Fibroblast of lung (primary cell): ENCODE measurements at regions not wholly inside any gene's neighbourhood (a gene's known extent, or its start where the extent isn't known, plus 50 kb on each side); places are given as distances from the start of the nearest gene placed in this dataset.

Experiments used
- DNase-seq, 2 donors: peaks; one replicate each; pipeline versions ENCODE4 v3.0.0 to v3.0.0-alpha.2; 2010; ENCODE audit warnings: low read depth in 2 of 2
- H2AFZ ChIP-seq: 2 replicates; pipeline ENCODE4 v1.5.1; 2012; ENCODE audit warnings: low read length, control low read depth, inconsistent platforms
- H3K27ac ChIP-seq: 2 replicates; pipeline ENCODE4 v1.5.1; 2011; ENCODE audit warnings: low read length, control low read depth; ENCODE audit not compliant: insufficient read depth
- H3K27me3 ChIP-seq: 2 replicates; pipeline ENCODE4 v1.5.1; 2011; ENCODE audit warnings: mild to moderate bottlenecking, low read length; ENCODE audit not compliant: control insufficient read depth, insufficient read depth
- H3K36me3 ChIP-seq: 2 replicates; pipeline ENCODE4 v1.5.1; 2011; ENCODE audit warnings: low read length; ENCODE audit not compliant: control insufficient read depth, insufficient read depth
- H3K4me1 ChIP-seq: 2 replicates; pipeline ENCODE4 v1.5.1; 2011; ENCODE audit warnings: low read length; ENCODE audit not compliant: control insufficient read depth, insufficient read depth; ENCODE audit errors: extremely low read depth
- H3K4me2 ChIP-seq: 2 replicates; pipeline ENCODE4 v1.5.1; 2011; ENCODE audit warnings: low read length, control low read depth; ENCODE audit not compliant: insufficient read depth; ENCODE audit errors: extremely low read depth
- H3K4me3 ChIP-seq, 4 experiments: fragments of 200-600 bp in 1 of 4; sonication (generic) in 1 of 4; replicated peaks in 1 of 4; 2 replicates each; pipeline ENCODE4 v1.5.1; 2011 to 2016; ENCODE audit warnings: low read length in 4 of 4, low read depth in 3 of 4, mild to moderate bottlenecking in 3 of 4, control low read depth in 2 of 4, inconsistent platforms in 1 of 4, mixed read lengths in 1 of 4; ENCODE audit not compliant: insufficient read depth in 1 of 4; ENCODE audit errors: control extremely low read depth in 1 of 4
- H3K79me2 ChIP-seq: 2 replicates; pipeline ENCODE4 v1.5.1; 2012; ENCODE audit warnings: mild to moderate bottlenecking, low read length, inconsistent platforms; ENCODE audit not compliant: control insufficient read depth, insufficient read depth
- H3K9ac ChIP-seq: 2 replicates; pipeline ENCODE4 v1.5.1; 2011; ENCODE audit warnings: mild to moderate bottlenecking, low read length, control low read depth; ENCODE audit not compliant: insufficient read depth
- H3K9me3 ChIP-seq: 2 replicates; pipeline ENCODE4 v1.5.1; 2012; ENCODE audit warnings: low read depth, low read length; ENCODE audit not compliant: control insufficient read depth, insufficient read depth
- H4K20me1 ChIP-seq: 2 replicates; pipeline ENCODE4 v1.5.1; 2011; ENCODE audit warnings: low read length; ENCODE audit not compliant: control insufficient read depth, insufficient read depth; ENCODE audit errors: extremely low read depth
- EZH2 ChIP-seq: IDR thresholded peaks from 2 replicates; pipeline ENCODE4 v1.5.1; 2012; ENCODE audit warnings: low read length, control low read depth, mild to moderate bottlenecking; ENCODE audit errors: missing control alignments
- TF ChIP-seq, protein P1 (sequence below), 2 donors: IDR thresholded peaks in 1 of 2; conservative IDR thresholded peaks in 1 of 2; 1 replicate in 1 of 2; 2 replicates in 1 of 2; pipeline ENCODE4 v1.5.1; 2011 to 2012; ENCODE audit warnings: low read length in 2 of 2, control low read depth in 1 of 2, inconsistent platforms in 1 of 2, low read depth in 1 of 2, mild to moderate bottlenecking in 1 of 2

DNA sequence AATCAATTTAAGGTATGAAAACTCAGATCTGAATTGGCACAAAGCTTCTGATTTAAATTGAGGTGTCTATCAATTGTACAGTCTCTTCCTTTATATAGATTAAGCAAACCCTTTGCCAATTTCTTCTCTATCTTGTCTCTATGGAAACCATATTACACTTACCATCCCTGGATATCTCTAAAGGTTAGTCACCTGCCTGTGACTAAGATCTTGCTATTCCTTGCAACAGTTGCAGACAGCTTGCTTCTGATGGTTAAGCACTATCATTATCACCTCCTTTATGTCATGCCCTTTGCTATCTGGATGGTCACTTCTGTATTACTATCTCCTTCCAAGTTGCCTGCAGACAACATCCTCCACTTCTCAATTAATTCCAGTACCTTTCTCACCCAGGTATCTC, 998.6 kb upstream of the B3GALT2 start:
- no peak overlapping the region for H3K4me3 ChIP-seq
- no peak overlapping the region for H3K27ac ChIP-seq
- no peaks in the 10 kb centered on the region for H3K27me3 ChIP-seq
- no peak for TF ChIP-seq EZH2
- TF ChIP-seq, protein P1, sequence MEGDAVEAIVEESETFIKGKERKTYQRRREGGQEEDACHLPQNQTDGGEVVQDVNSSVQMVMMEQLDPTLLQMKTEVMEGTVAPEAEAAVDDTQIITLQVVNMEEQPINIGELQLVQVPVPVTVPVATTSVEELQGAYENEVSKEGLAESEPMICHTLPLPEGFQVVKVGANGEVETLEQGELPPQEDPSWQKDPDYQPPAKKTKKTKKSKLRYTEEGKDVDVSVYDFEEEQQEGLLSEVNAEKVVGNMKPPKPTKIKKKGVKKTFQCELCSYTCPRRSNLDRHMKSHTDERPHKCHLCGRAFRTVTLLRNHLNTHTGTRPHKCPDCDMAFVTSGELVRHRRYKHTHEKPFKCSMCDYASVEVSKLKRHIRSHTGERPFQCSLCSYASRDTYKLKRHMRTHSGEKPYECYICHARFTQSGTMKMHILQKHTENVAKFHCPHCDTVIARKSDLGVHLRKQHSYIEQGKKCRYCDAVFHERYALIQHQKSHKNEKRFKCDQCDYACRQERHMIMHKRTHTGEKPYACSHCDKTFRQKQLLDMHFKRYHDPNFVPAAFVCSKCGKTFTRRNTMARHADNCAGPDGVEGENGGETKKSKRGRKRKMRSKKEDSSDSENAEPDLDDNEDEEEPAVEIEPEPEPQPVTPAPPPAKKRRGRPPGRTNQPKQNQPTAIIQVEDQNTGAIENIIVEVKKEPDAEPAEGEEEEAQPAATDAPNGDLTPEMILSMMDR (conservative IDR thresholded peaks at IDR 0.05 in 1 of 2, IDR thresholded peaks at IDR 0.05 in 1 of 2; ENCODE audit: low read depth in 1 of 2, low read length in 2 of 2): no peak
- no peaks in the 10 kb centered on the region for H4K20me1 ChIP-seq
- H3K79me2 ChIP-seq: no peaks in the 10 kb centered on the region
- no peak for DNase-seq
- no peaks in the 10 kb centered on the region for H3K36me3 ChIP-seq
- no peak overlapping the region for H3K9ac ChIP-seq
- no peaks in the 10 kb centered on the region for H3K9me3 ChIP-seq
- no peak overlapping the region for H3K4me2 ChIP-seq
- H3K4me1 ChIP-seq: no peaks in the 10 kb centered on the region
- H2AFZ ChIP-seq: no peak overlapping the region

DNA sequence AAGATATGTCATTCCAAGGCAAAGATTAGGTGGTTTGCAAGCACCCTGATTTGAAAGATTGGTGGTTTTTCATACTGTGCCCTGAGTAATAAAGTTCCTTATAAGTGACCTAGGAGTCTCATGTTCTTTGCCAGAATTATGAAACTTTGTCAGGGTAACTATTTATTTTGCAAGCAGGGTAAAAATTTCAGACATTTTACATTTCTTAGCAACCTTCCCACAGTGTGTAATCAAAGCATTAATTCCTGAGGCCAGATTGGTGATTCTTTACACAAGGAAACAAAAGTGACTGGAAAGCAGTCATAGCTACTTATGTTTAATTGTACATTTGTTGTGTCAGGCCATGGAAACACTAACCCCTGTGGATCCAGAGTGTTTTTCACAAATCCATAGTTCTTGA, 998.0 kb upstream of the B3GALT2 start:
- Histone ChIP-seq H3K4me2 (no peak overlapping the region), H3K27ac (no peak overlapping the region), H3K4me3 (no peak overlapping the region), H3K79me2 (no peaks in the 10 kb centered on the region), H3K36me3 (no peaks in the 10 kb centered on the region), H2AFZ (no peak overlapping the region), H3K4me1 (no peaks in the 10 kb centered on the region), H3K9me3 (no peaks in the 10 kb centered on the region), H3K9ac (no peak overlapping the region), H3K27me3 (no peaks in the 10 kb centered on the region), H4K20me1 (no peaks in the 10 kb centered on the region)
- no peak for TF ChIP-seq EZH2
- TF ChIP-seq, protein P1 (conservative IDR thresholded peaks at IDR 0.05 in 1 of 2, IDR thresholded peaks at IDR 0.05 in 1 of 2; ENCODE audit: low read depth in 1 of 2, low read length in 2 of 2): no peak
- DNase-seq: peak in 1 of 2 donors; percentile 6

DNA sequence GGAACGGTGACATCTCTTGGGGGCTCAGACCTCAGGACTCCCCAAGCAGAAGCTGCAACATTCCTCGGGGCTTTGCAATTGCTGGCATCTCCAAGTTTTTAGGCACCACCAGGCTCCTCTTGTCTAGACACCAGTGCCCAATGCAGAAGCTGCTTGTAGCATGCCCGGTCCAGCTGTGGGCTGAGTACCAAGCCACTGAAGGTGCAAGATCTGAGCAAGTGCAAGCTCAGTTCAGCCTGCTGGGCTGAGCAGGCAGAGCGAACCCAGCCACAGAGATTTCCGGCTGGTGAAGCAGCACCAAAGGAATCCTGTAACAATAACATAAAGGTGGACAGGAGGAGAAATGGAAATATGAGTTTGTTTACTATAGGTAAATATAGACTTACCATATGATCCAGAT, 995.4 kb upstream of the B3GALT2 start:
- H3K4me1 ChIP-seq: no peaks in the 10 kb centered on the region
- no peak overlapping the region for H3K9ac ChIP-seq
- no peaks in the 10 kb centered on the region for H3K36me3 ChIP-seq
- no peak overlapping the region for H3K4me2 ChIP-seq
- H3K9me3 ChIP-seq: no peaks in the 10 kb centered on the region
- no peaks in the 10 kb centered on the region for H3K79me2 ChIP-seq
- DNase-seq: no peak
- TF ChIP-seq EZH2: no peak
- TF ChIP-seq, protein P1 (conservative IDR thresholded peaks at IDR 0.05 in 1 of 2, IDR thresholded peaks at IDR 0.05 in 1 of 2; ENCODE audit: low read depth in 1 of 2, low read length in 2 of 2): no peak
- H3K4me3 ChIP-seq: no peak overlapping the region
- no peaks in the 10 kb centered on the region for H4K20me1 ChIP-seq
- no peak overlapping the region for H3K27ac ChIP-seq
- no peaks in the 10 kb centered on the region for H3K27me3 ChIP-seq
- no peak overlapping the region for H2AFZ ChIP-seq
